IMR-90 (cell line): ENCODE measurements at regions not wholly inside any gene's neighbourhood (a gene's known extent, or its start where the extent isn't known, plus 50 kb on each side); places are given as distances from the start of the nearest gene placed in this dataset.

Experiments
- ATAC-seq: fragments of 200-7000 bp; cut with Tn5 transposase; 2 replicates; pipeline ENCODE4 v1.9.1; 2020; ENCODE audit warnings: low read depth, mild to moderate bottlenecking, moderate library complexity
- BruUV-seq: library from RNA; stranded (reverse); fragments of 400-500 nt; replicated peaks from 2 replicates; lab custom pipeline; 2021; lab: Mats Ljungman, UMichigan
- CTCF ChIA-PET: fragments of 300-600 bp; formaldehyde crosslinking; extraction: SDS; loops from one replicate; lab custom pipeline; 2021; ENCODE audit warnings: antibody characterized with exemption; lab: Yijun Ruan, JAX
- POLR2A ChIA-PET: fragments of 300-600 bp; sonication (Branson Sonifier 250); formaldehyde crosslinking; loops from one replicate; lab custom pipeline; 2022; ENCODE audit warnings: antibody characterized with exemption; ENCODE audit not compliant: unreplicated experiment; lab: Charles Lee
- DNase-seq: peaks from one replicate; pipeline ENCODE4 v3.0.0; 2013
- H2AFZ ChIP-seq: replicated peaks from 2 replicates; pipeline ENCODE3; 2013; ENCODE audit warnings: low read length, mild to moderate bottlenecking; ENCODE audit not compliant: poor library complexity
- H2AK5ac ChIP-seq: 2 replicates; pipeline ENCODE4 v1.6.1; 2013; ENCODE audit warnings: low read depth, low read length, inconsistent platforms
- H2AK9ac ChIP-seq: replicated peaks from 2 replicates; pipeline ENCODE3; 2013; ENCODE audit warnings: mild to moderate bottlenecking, low read depth, low read length, moderate library complexity; ENCODE audit not compliant: poor library complexity
- H2BK120ac ChIP-seq: 2 replicates; pipeline ENCODE4 v1.6.1; 2013; ENCODE audit warnings: low read depth, low read length, inconsistent platforms
- H2BK15ac ChIP-seq: 3 replicates; pipeline ENCODE4 v1.6.1; 2013; ENCODE audit warnings: low read depth, low read length, inconsistent platforms
- H2BK20ac ChIP-seq: 2 replicates; pipeline ENCODE4 v1.6.1; 2013; ENCODE audit warnings: low read depth, mild to moderate bottlenecking, inconsistent platforms, low read length, moderate library complexity
- H2BK5ac ChIP-seq: 2 replicates; pipeline ENCODE4 v1.6.1; 2013; ENCODE audit warnings: mild to moderate bottlenecking, low read depth, low read length, inconsistent platforms; ENCODE audit not compliant: poor library complexity, severe bottlenecking
- H3K14ac ChIP-seq: replicated peaks from 2 replicates; pipeline ENCODE4 v1.6.1; 2013; ENCODE audit warnings: low read depth, low read length, inconsistent platforms
- H3K18ac ChIP-seq: 2 replicates; pipeline ENCODE4 v1.6.1; 2013; ENCODE audit warnings: low read depth, low read length, control low read depth
- H3K23ac ChIP-seq: 2 replicates; pipeline ENCODE4 v1.6.1; 2013; ENCODE audit warnings: low read depth, low read length, inconsistent platforms
- H3K27ac ChIP-seq: 2 replicates; pipeline ENCODE4 v1.5.1; 2013; ENCODE audit warnings: mild to moderate bottlenecking, control low read depth, low read length; ENCODE audit not compliant: insufficient read depth
- H3K27me3 ChIP-seq: 2 replicates; pipeline ENCODE4 v1.6.1; 2013; ENCODE audit warnings: low read length; ENCODE audit not compliant: control insufficient read depth, insufficient read depth
- H3K36me3 ChIP-seq: 2 replicates; pipeline ENCODE4 v1.6.1; 2013; ENCODE audit warnings: low read length, mixed read lengths; ENCODE audit not compliant: control insufficient read depth, insufficient read depth
- H3K4ac ChIP-seq: 2 replicates; pipeline ENCODE4 v1.6.1; 2013; ENCODE audit warnings: low read depth, low read length, inconsistent platforms
- H3K4me1 ChIP-seq: 2 replicates; pipeline ENCODE4 v1.6.1; 2013; ENCODE audit warnings: low read length, mixed read lengths; ENCODE audit not compliant: control insufficient read depth, insufficient read depth
- H3K4me2 ChIP-seq: 2 replicates; pipeline ENCODE4 v1.6.1; 2013; ENCODE audit warnings: low read depth, mild to moderate bottlenecking, control low read depth, low read length, moderate library complexity
- H3K4me3 ChIP-seq: 2 replicates; pipeline ENCODE4 v1.5.1; 2013; ENCODE audit warnings: low read depth, mild to moderate bottlenecking, control low read depth, low read length, moderate library complexity; ENCODE audit not compliant: insufficient read depth
- H3K56ac ChIP-seq: 2 replicates; pipeline ENCODE4 v1.6.1; 2013; ENCODE audit warnings: low read length, inconsistent platforms; ENCODE audit not compliant: insufficient read depth; ENCODE audit errors: extremely low read depth
- H3K79me1 ChIP-seq, 2 experiments: 2 replicates each; pipeline ENCODE4 v1.6.1; 2013; ENCODE audit warnings: low read length in 2 of 2, inconsistent platforms in 1 of 2, low read depth in 1 of 2
- H3K9ac ChIP-seq: 2 replicates; pipeline ENCODE4 v1.6.1; 2013; ENCODE audit warnings: low read depth, low read length, control low read depth
- H3K9me1 ChIP-seq: 2 replicates; pipeline ENCODE4 v1.6.1; 2013; ENCODE audit warnings: low read length, inconsistent platforms; ENCODE audit not compliant: insufficient read depth
- H3K9me3 ChIP-seq: 2 replicates; pipeline ENCODE4 v1.6.1; 2013; ENCODE audit warnings: low read length; ENCODE audit not compliant: control insufficient read depth, insufficient read depth
- H4K20me1 ChIP-seq: 2 replicates; pipeline ENCODE4 v1.6.1; 2013; ENCODE audit warnings: low read length, inconsistent platforms; ENCODE audit not compliant: insufficient read depth
- H4K5ac ChIP-seq: 2 replicates; pipeline ENCODE4 v1.6.1; 2013; ENCODE audit warnings: mild to moderate bottlenecking, low read depth, low read length, control low read depth
- H4K8ac ChIP-seq, 2 experiments: 2 replicates each; pipeline ENCODE4 v1.6.1; 2013; ENCODE audit warnings: low read depth in 2 of 2, low read length in 2 of 2, control low read depth in 1 of 2, inconsistent platforms in 1 of 2
- H4K91ac ChIP-seq: 2 replicates; pipeline ENCODE4 v1.6.1; 2013; ENCODE audit warnings: low read depth, low read length, inconsistent platforms; ENCODE audit not compliant: insufficient read depth
- POLR2A ChIP-seq: IDR thresholded peaks from 2 replicates; pipeline ENCODE4 v1.6.1; 2012; ENCODE audit warnings: mild to moderate bottlenecking, low read depth, low read length
- RAD21 ChIP-seq: IDR thresholded peaks from 2 replicates; pipeline ENCODE4 v1.6.1; 2012; ENCODE audit warnings: low read length, improper control_type of control experiment
- RCOR1 ChIP-seq: IDR thresholded peaks from 2 replicates; pipeline ENCODE4 v1.6.1; 2012; ENCODE audit warnings: mild to moderate bottlenecking, low read length, improper control_type of control experiment; ENCODE audit not compliant: insufficient replicate concordance
- RFX5 ChIP-seq: IDR thresholded peaks from 2 replicates; pipeline ENCODE4 v1.8.0; 2012; ENCODE audit warnings: low read depth, mild to moderate bottlenecking, low read length, moderate library complexity
- dilution Hi-C: fragments of 300-500 bp; cut with HindIII; formaldehyde crosslinking; loops from one replicate; pipeline ENCODE4 v1.14.3; 2018; ENCODE audit warnings: low sequenced_read_pairs; ENCODE audit not compliant: unreplicated experiment
- in situ Hi-C: fragments of 300-500 bp; cut with MboI; formaldehyde crosslinking; loops from 3 replicates; pipeline ENCODE4 v1.14.3; 2019; ENCODE audit warnings: low sequenced_read_pairs, inconsistent platforms, mixed read lengths
- intact Hi-C: fragments of 100-400 bp; cut with micrococcal nuclease; formaldehyde crosslinking; loops from 2 replicates; pipeline ENCODE4 v1.10.0; 2022
- TF ChIP-seq, protein P1 (sequence below): fragments of 150-350 bp; IDR thresholded peaks from 2 replicates; pipeline ENCODE4 v1.6.1; 2016; ENCODE audit warnings: low read depth, mild to moderate bottlenecking, low read length, moderate library complexity, borderline replicate concordance
- TF ChIP-seq, protein P2 (sequence below): fragments of 150-350 bp; IDR thresholded peaks from 2 replicates; pipeline ENCODE4 v1.6.1; 2017; ENCODE audit warnings: mild to moderate bottlenecking, antibody characterized with exemption, low read length, low read depth
- TF ChIP-seq, protein P3 (sequence below): conservative IDR thresholded peaks from 2 replicates; pipeline ENCODE4 v1.5.1; 2012; ENCODE audit warnings: mild to moderate bottlenecking, low read depth, low read length, improper control_type of control experiment

GRCh38 chr2:75954761-75955160, 244.0 kb upstream of the GCFC2 start:
- Histone ChIP-seq H3K4ac (no peak overlapping the region), H2BK15ac (no peak overlapping the region), H2BK5ac (no peak overlapping the region), H3K56ac (no peak overlapping the region), H3K18ac (no peak overlapping the region), H3K4me3 (no peak overlapping the region), H3K9me3 (no peaks in the 10 kb centered on the region), H3K27ac (no peak overlapping the region), H3K4me2 (no peak overlapping the region), H3K36me3 (no peaks in the 10 kb centered on the region), H3K27me3 (no peaks in the 10 kb centered on the region), H3K9ac (no peak overlapping the region), H3K14ac (no peak overlapping the region), H2BK20ac (no peak overlapping the region), H4K8ac (no peak overlapping the region), H4K5ac (no peak overlapping the region), H4K20me1 (no peaks in the 10 kb centered on the region), H3K23ac (no peak overlapping the region), H2AK5ac (no peak overlapping the region), H3K4me1 (no peaks in the 10 kb centered on the region), H2AFZ (no peak overlapping the region), H4K91ac (no peak overlapping the region), H3K9me1 (no peaks in the 10 kb centered on the region), H3K79me1 (no peaks in the 10 kb centered on the region), H2AK9ac (no peak overlapping the region), H2BK120ac (no peak overlapping the region)
- in situ Hi-C loops, result no loop called here
- dilution Hi-C loops, result no loop called here
- BruUV-seq, result no TSS peak
- intact Hi-C loops, result no loop called here
- DNase-seq (no peak), ATAC-seq (no peak)
- TF ChIP-seq POLR2A, result no peak
- no peak for TF ChIP-seq RAD21
- TF ChIP-seq RFX5, result no peak
- TF ChIP-seq, protein P1, sequence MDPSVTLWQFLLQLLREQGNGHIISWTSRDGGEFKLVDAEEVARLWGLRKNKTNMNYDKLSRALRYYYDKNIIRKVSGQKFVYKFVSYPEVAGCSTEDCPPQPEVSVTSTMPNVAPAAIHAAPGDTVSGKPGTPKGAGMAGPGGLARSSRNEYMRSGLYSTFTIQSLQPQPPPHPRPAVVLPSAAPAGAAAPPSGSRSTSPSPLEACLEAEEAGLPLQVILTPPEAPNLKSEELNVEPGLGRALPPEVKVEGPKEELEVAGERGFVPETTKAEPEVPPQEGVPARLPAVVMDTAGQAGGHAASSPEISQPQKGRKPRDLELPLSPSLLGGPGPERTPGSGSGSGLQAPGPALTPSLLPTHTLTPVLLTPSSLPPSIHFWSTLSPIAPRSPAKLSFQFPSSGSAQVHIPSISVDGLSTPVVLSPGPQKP, result no peak
- TF ChIP-seq, protein P2, sequence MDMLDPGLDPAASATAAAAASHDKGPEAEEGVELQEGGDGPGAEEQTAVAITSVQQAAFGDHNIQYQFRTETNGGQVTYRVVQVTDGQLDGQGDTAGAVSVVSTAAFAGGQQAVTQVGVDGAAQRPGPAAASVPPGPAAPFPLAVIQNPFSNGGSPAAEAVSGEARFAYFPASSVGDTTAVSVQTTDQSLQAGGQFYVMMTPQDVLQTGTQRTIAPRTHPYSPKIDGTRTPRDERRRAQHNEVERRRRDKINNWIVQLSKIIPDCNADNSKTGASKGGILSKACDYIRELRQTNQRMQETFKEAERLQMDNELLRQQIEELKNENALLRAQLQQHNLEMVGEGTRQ, result no peak
- TF ChIP-seq, protein P3, sequence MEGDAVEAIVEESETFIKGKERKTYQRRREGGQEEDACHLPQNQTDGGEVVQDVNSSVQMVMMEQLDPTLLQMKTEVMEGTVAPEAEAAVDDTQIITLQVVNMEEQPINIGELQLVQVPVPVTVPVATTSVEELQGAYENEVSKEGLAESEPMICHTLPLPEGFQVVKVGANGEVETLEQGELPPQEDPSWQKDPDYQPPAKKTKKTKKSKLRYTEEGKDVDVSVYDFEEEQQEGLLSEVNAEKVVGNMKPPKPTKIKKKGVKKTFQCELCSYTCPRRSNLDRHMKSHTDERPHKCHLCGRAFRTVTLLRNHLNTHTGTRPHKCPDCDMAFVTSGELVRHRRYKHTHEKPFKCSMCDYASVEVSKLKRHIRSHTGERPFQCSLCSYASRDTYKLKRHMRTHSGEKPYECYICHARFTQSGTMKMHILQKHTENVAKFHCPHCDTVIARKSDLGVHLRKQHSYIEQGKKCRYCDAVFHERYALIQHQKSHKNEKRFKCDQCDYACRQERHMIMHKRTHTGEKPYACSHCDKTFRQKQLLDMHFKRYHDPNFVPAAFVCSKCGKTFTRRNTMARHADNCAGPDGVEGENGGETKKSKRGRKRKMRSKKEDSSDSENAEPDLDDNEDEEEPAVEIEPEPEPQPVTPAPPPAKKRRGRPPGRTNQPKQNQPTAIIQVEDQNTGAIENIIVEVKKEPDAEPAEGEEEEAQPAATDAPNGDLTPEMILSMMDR, result no peak
- TF ChIP-seq RCOR1, result no peak
- ChIA-PET POLR2A (no interaction called here), CTCF (no interaction called here)
